GM23338 (cell line): ENCODE measurements at regions not wholly inside any gene's neighbourhood (a gene's known extent, or its start where the extent isn't known, plus 50 kb on each side); places are given as distances from the start of the nearest gene placed in this dataset.

Source experiments
- CREB1 ChIP-seq: fragments of 250-450 bp; sonication (Bioruptor Pico); IDR thresholded peaks from 2 replicates; pipeline ENCODE4 v1.5.0; 2020; ENCODE audit warnings: low read depth, mild to moderate bottlenecking, moderate library complexity
- ETS1 ChIP-seq: IDR thresholded peaks from 2 replicates; pipeline ENCODE4 v1.6.1; 2016; ENCODE audit warnings: antibody characterized with exemption
- EZH2 ChIP-seq: fragments of 200-600 bp; sonication (generic); IDR thresholded peaks from one replicate; pipeline ENCODE4 v1.8.0; 2017; ENCODE audit warnings: antibody characterized with exemption, mild to moderate bottlenecking, low read depth; ENCODE audit not compliant: unreplicated experiment
- EZH2phosphoT487 ChIP-seq: fragments of 200-600 bp; sonication (generic); IDR thresholded peaks from one replicate; pipeline ENCODE4 v1.8.1; 2018; ENCODE audit warnings: antibody characterized with exemption; ENCODE audit not compliant: unreplicated experiment
- JUNB ChIP-seq: IDR thresholded peaks from one replicate; pipeline ENCODE4 v1.6.1; 2016; ENCODE audit warnings: antibody characterized with exemption; ENCODE audit not compliant: unreplicated experiment
- NANOG ChIP-seq: IDR thresholded peaks from 2 replicates; pipeline ENCODE4 v1.6.1; 2016; ENCODE audit warnings: antibody characterized with exemption, borderline replicate concordance
- POLR2AphosphoS5 ChIP-seq: IDR thresholded peaks from 2 replicates; pipeline ENCODE4 v1.6.1; 2016; ENCODE audit warnings: antibody characterized with exemption, low read depth
- REST ChIP-seq: IDR thresholded peaks from one replicate; pipeline ENCODE4 v1.6.1; 2018; ENCODE audit warnings: antibody characterized with exemption; ENCODE audit not compliant: unreplicated experiment
- STAT1 ChIP-seq: IDR thresholded peaks from one replicate; pipeline ENCODE4 v1.6.1; 2016; ENCODE audit warnings: antibody characterized with exemption; ENCODE audit not compliant: unreplicated experiment
- ZNF114 ChIP-seq: fragments of 250-450 bp; sonication (Bioruptor Pico); IDR thresholded peaks from 2 replicates; pipeline ENCODE4 v1.5.0; 2020; ENCODE audit warnings: mild to moderate bottlenecking, moderate library complexity
- ZNF331 ChIP-seq: fragments of 250-450 bp; sonication (Bioruptor Pico); IDR thresholded peaks from 2 replicates; pipeline ENCODE4 v1.5.0; 2020; ENCODE audit warnings: low read depth, mild to moderate bottlenecking, moderate library complexity
- ZNF462 ChIP-seq: fragments of 250-450 bp; sonication (Bioruptor Pico); IDR thresholded peaks from 2 replicates; pipeline ENCODE4 v1.5.0; 2020; ENCODE audit warnings: mild to moderate bottlenecking, moderate library complexity
- TF ChIP-seq, protein P1 (sequence below), 2 experiments: fragments of 200-600 bp in 1 of 2; sonication (generic) in 1 of 2; conservative IDR thresholded peaks; 2 replicates each; pipeline versions ENCODE4 v1.5.1 to v1.6.1; 2016 to 2017; ENCODE audit warnings: antibody characterized with exemption in 2 of 2, low read depth in 2 of 2, mild to moderate bottlenecking in 2 of 2, moderate library complexity in 1 of 2

- TF ChIP-seq, protein P1, sequence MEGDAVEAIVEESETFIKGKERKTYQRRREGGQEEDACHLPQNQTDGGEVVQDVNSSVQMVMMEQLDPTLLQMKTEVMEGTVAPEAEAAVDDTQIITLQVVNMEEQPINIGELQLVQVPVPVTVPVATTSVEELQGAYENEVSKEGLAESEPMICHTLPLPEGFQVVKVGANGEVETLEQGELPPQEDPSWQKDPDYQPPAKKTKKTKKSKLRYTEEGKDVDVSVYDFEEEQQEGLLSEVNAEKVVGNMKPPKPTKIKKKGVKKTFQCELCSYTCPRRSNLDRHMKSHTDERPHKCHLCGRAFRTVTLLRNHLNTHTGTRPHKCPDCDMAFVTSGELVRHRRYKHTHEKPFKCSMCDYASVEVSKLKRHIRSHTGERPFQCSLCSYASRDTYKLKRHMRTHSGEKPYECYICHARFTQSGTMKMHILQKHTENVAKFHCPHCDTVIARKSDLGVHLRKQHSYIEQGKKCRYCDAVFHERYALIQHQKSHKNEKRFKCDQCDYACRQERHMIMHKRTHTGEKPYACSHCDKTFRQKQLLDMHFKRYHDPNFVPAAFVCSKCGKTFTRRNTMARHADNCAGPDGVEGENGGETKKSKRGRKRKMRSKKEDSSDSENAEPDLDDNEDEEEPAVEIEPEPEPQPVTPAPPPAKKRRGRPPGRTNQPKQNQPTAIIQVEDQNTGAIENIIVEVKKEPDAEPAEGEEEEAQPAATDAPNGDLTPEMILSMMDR (conservative IDR thresholded peaks at IDR 0.05; ENCODE audit: low read depth in 2 of 2): no peak
- TF ChIP-seq EZH2 (no peak), ZNF462 (CRISPR knock-in tag) (no peak), POLR2AphosphoS5 (no peak), ZNF114 (CRISPR knock-in tag) (no peak), ETS1 (no peak), REST (no peak), EZH2phosphoT487 (no peak), CREB1 (no peak), ZNF331 (CRISPR knock-in tag) (no peak), JUNB (no peak), NANOG (no peak), STAT1 (no peak)
Measured at GRCh38 chr12:67531501-67531900, 117.0 kb upstream of the DYRK2 start.
